Osteoblast (primary cell): ENCODE measurements at regions not wholly inside any gene's neighbourhood (a gene's known extent, or its start where the extent isn't known, plus 50 kb on each side); places are given as distances from the start of the nearest gene placed in this dataset.

ENCODE experiments used
- DNase-seq: peaks from one replicate; pipeline ENCODE4 v3.0.0; 2011; ENCODE audit warnings: low spot score, mixed read lengths; ENCODE audit not compliant: insufficient read length; ENCODE audit errors: missing footprints
- H2AFZ ChIP-seq: 2 replicates; pipeline ENCODE4 v1.6.0; 2011; ENCODE audit warnings: mild to moderate bottlenecking, low read length
- H3K27ac ChIP-seq: 2 replicates; pipeline ENCODE4 v1.5.1; 2011; ENCODE audit warnings: mild to moderate bottlenecking, low read depth, low read length, moderate library complexity
- H3K27me3 ChIP-seq: 2 replicates; pipeline ENCODE4 v1.6.0; 2012; ENCODE audit warnings: mild to moderate bottlenecking, control low read depth, inconsistent platforms, low read length, moderate library complexity; ENCODE audit not compliant: insufficient read depth
- H3K36me3 ChIP-seq: 2 replicates; pipeline ENCODE4 v1.5.1; 2011; ENCODE audit warnings: mild to moderate bottlenecking, low read length, control low read depth, moderate library complexity; ENCODE audit not compliant: insufficient read depth
- H3K4me1 ChIP-seq: 2 replicates; pipeline ENCODE4 v1.5.1; 2011; ENCODE audit warnings: mild to moderate bottlenecking, low read length, control low read depth, moderate library complexity; ENCODE audit not compliant: insufficient read depth
- H3K4me2 ChIP-seq: 2 replicates; pipeline ENCODE4 v1.6.0; 2011; ENCODE audit warnings: mild to moderate bottlenecking, low read length; ENCODE audit not compliant: insufficient read depth
- H3K4me3 ChIP-seq: fragments of 200-600 bp; sonication (generic); 3 replicates; pipeline ENCODE4 v1.5.1; 2012; ENCODE audit warnings: mild to moderate bottlenecking, low read length, inconsistent platforms; ENCODE audit not compliant: insufficient read depth
- H3K79me2 ChIP-seq: 2 replicates; pipeline ENCODE4 v1.6.0; 2012; ENCODE audit warnings: mild to moderate bottlenecking, low read length, control low read depth, inconsistent platforms; ENCODE audit not compliant: insufficient read depth
- H3K9me3 ChIP-seq: 2 replicates; pipeline ENCODE4 v1.5.1; 2011; ENCODE audit warnings: low read depth, low read length, control low read depth
- H4K20me1 ChIP-seq: 2 replicates; pipeline ENCODE4 v1.6.0; 2012; ENCODE audit warnings: mild to moderate bottlenecking, low read length, control low read depth; ENCODE audit not compliant: insufficient read depth
- TF ChIP-seq, protein P1 (sequence below): IDR thresholded peaks from 2 replicates; pipeline ENCODE4 v1.5.1; 2011; ENCODE audit warnings: mild to moderate bottlenecking, low read depth, low read length, moderate library complexity; ENCODE audit errors: extremely low read depth

- no peaks in the 10 kb centered on the region for H3K79me2 ChIP-seq
- TF ChIP-seq, protein P1, sequence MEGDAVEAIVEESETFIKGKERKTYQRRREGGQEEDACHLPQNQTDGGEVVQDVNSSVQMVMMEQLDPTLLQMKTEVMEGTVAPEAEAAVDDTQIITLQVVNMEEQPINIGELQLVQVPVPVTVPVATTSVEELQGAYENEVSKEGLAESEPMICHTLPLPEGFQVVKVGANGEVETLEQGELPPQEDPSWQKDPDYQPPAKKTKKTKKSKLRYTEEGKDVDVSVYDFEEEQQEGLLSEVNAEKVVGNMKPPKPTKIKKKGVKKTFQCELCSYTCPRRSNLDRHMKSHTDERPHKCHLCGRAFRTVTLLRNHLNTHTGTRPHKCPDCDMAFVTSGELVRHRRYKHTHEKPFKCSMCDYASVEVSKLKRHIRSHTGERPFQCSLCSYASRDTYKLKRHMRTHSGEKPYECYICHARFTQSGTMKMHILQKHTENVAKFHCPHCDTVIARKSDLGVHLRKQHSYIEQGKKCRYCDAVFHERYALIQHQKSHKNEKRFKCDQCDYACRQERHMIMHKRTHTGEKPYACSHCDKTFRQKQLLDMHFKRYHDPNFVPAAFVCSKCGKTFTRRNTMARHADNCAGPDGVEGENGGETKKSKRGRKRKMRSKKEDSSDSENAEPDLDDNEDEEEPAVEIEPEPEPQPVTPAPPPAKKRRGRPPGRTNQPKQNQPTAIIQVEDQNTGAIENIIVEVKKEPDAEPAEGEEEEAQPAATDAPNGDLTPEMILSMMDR = no peak
- H3K4me1 ChIP-seq = no peaks in the 10 kb centered on the region
- no peak overlapping the region for H2AFZ ChIP-seq
- H3K27ac ChIP-seq = no peak overlapping the region
- no peaks in the 10 kb centered on the region for H3K27me3 ChIP-seq
- H3K4me2 ChIP-seq = no peak overlapping the region
- H3K36me3 ChIP-seq = no peaks in the 10 kb centered on the region
- H3K9me3 ChIP-seq = no peaks in the 10 kb centered on the region
- H3K4me3 ChIP-seq = no peak overlapping the region
- no peak for DNase-seq
- H4K20me1 ChIP-seq = no peaks in the 10 kb centered on the region
Observed at GRCh38 chr7:125966278-125967048, 1036.8 kb upstream of the POT1 start.

GRCh38 chr7:125934955-125935354 is 1005.3 kb upstream of the POT1 start:
- H4K20me1 ChIP-seq = no peaks in the 10 kb centered on the region
- no peak overlapping the region for H3K4me2 ChIP-seq
- TF ChIP-seq, protein P1 = no peak
- H3K9me3 ChIP-seq = no peaks in the 10 kb centered on the region
- H3K27ac ChIP-seq = no peak overlapping the region
- no peaks in the 10 kb centered on the region for H3K79me2 ChIP-seq
- no peak overlapping the region for H3K4me3 ChIP-seq
- H3K4me1 ChIP-seq = no peaks in the 10 kb centered on the region
- H3K27me3 ChIP-seq = no peaks in the 10 kb centered on the region
- H2AFZ ChIP-seq = no peak overlapping the region
- no peak for DNase-seq
- H3K36me3 ChIP-seq = no peaks in the 10 kb centered on the region

DNA sequence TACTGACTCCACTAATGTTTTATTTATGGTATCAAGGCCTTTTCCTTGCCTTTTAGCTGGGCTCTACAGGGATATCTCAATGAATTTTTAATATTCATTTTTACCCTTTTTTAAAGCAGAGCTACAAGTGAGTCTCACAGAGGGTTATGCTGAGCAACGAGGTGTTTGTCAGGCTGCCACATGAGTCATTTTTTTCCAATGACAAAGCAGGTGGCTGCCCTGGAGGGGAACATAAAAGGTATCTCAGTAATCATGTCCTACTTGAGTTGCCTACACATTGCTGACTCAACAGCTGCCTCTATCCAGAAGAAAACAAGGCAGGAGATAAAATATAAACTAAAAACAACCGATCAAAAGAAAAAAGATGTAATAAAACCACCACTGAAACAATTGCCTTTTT is 1004.9 kb upstream of the POT1 start:
- TF ChIP-seq, protein P1 = no peak
- no peak overlapping the region for H3K27ac ChIP-seq
- DNase-seq = no peak
- no peak overlapping the region for H3K4me2 ChIP-seq
- H3K4me3 ChIP-seq = no peak overlapping the region
- H3K79me2 ChIP-seq = no peaks in the 10 kb centered on the region
- H3K4me1 ChIP-seq = no peaks in the 10 kb centered on the region
- no peaks in the 10 kb centered on the region for H4K20me1 ChIP-seq
- H2AFZ ChIP-seq = no peak overlapping the region
- no peaks in the 10 kb centered on the region for H3K9me3 ChIP-seq
- no peaks in the 10 kb centered on the region for H3K27me3 ChIP-seq
- H3K36me3 ChIP-seq = no peaks in the 10 kb centered on the region

DNA sequence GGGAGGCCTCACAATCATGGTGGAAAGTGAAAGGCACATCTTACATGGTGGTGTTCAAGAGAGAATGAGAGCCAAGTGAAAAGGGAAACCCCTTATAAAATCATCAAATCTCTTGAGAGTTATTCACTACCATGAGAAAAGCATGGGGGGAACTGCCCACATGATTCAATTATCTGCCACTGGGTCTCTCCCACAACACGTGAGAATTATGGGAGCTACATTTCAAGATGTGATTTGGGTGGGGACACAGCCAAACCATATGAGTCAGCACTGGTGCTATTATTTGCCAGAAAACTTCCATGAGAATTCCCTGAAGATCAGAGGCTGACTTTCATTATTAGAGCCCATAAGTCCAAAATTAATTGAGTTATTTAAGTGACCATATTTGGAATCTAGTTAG is 1001.2 kb upstream of the POT1 start:
- no peak overlapping the region for H3K27ac ChIP-seq
- H3K9me3 ChIP-seq = no peaks in the 10 kb centered on the region
- no peak overlapping the region for H3K4me3 ChIP-seq
- H3K36me3 ChIP-seq = no peaks in the 10 kb centered on the region
- no peaks in the 10 kb centered on the region for H4K20me1 ChIP-seq
- no peaks in the 10 kb centered on the region for H3K79me2 ChIP-seq
- no peak for DNase-seq
- no peak overlapping the region for H2AFZ ChIP-seq
- no peaks in the 10 kb centered on the region for H3K27me3 ChIP-seq
- TF ChIP-seq, protein P1 = no peak
- no peaks in the 10 kb centered on the region for H3K4me1 ChIP-seq
- H3K4me2 ChIP-seq = no peak overlapping the region
